SU-DHL-6 (cell line): ENCODE measurements at regions not wholly inside any gene's neighbourhood (a gene's known extent, or its start where the extent isn't known, plus 50 kb on each side); places are given as distances from the start of the nearest gene placed in this dataset.

Source experiments
- H2AFZ ChIP-seq: fragments of 200-600 bp; sonication (generic); 2 replicates; pipeline ENCODE4 v1.6.1; 2014; ENCODE audit warnings: low read depth, mild to moderate bottlenecking, moderate library complexity, mixed read lengths, antibody characterized with exemption, low read length; ENCODE audit not compliant: severe bottlenecking
- H3F3A ChIP-seq: fragments of 200-600 bp; shearing (Covaris generic); 2 replicates; pipeline ENCODE4 v1.6.0; 2016; ENCODE audit warnings: antibody characterized with exemption, mild to moderate bottlenecking; ENCODE audit not compliant: insufficient read depth
- H3K27ac ChIP-seq: fragments of 200-600 bp; sonication (generic); 2 replicates; pipeline ENCODE4 v1.5.1; 2016; ENCODE audit warnings: low read depth, mild to moderate bottlenecking, low read length, moderate library complexity, mixed read lengths
- H3K27me3 ChIP-seq: fragments of 200-600 bp; sonication (generic), shearing (Covaris generic); 2 replicates; pipeline ENCODE4 v1.6.0; 2014; ENCODE audit warnings: mild to moderate bottlenecking, low read length
- H3K36me3 ChIP-seq: fragments of 200-600 bp; sonication (generic); 2 replicates; pipeline ENCODE4 v1.6.1; 2014; ENCODE audit warnings: mild to moderate bottlenecking, low read length, mixed read lengths
- H3K4me2 ChIP-seq: fragments of 300-600, 200-600 bp; shearing (Covaris generic), sonication (generic); 2 replicates; pipeline ENCODE4 v1.6.0; 2014; ENCODE audit warnings: low read length, low read depth, mild to moderate bottlenecking; ENCODE audit not compliant: poor library complexity, severe bottlenecking
- H3K4me3 ChIP-seq: fragments of 200-600 bp; sonication (generic); 2 replicates; pipeline ENCODE4 v1.5.1; 2014; ENCODE audit warnings: antibody characterized with exemption, low read length, mild to moderate bottlenecking, mixed read lengths; ENCODE audit not compliant: insufficient read depth, poor library complexity, severe bottlenecking
- H3K79me2 ChIP-seq: fragments of 200-600 bp; sonication (generic); 2 replicates; pipeline ENCODE4 v1.6.1; 2014; ENCODE audit warnings: mild to moderate bottlenecking, low read length, moderate library complexity; ENCODE audit not compliant: insufficient read depth
- H3K9ac ChIP-seq: fragments of 200-600 bp; sonication (generic); 2 replicates; pipeline ENCODE4 v1.7.0; 2014; ENCODE audit warnings: mild to moderate bottlenecking, low read length
- H3K9me2 ChIP-seq: fragments of 200-600 bp; sonication (generic); replicated peaks from 2 replicates; pipeline ENCODE4 v1.6.1; 2014; ENCODE audit warnings: low read length; ENCODE audit not compliant: insufficient read depth
- H3K9me3 ChIP-seq: fragments of 200-600 bp; sonication (generic); 2 replicates; pipeline ENCODE4 v1.6.1; 2014; ENCODE audit warnings: low read length, mixed read lengths; ENCODE audit not compliant: insufficient read depth
- H4K20me1 ChIP-seq: fragments of 200-600 bp; sonication (generic); 2 replicates; pipeline ENCODE4 v1.6.1; 2014; ENCODE audit warnings: low read depth, mild to moderate bottlenecking, antibody characterized with exemption, low read length, moderate library complexity, mixed read lengths
- CTCF ChIP-seq: fragments of 200-600 bp; sonication (generic); IDR thresholded peaks from one replicate; pipeline ENCODE4 v1.5.1; 2017; ENCODE audit warnings: antibody characterized with exemption, mild to moderate bottlenecking, low read length, moderate library complexity; ENCODE audit not compliant: insufficient read depth, poor library complexity, severe bottlenecking
- EZH2phosphoT487 ChIP-seq: fragments of 200-600 bp; sonication (generic), shearing (Covaris generic); conservative IDR thresholded peaks from 2 replicates; pipeline ENCODE4 v1.6.1; 2018; ENCODE audit warnings: mild to moderate bottlenecking, antibody characterized with exemption, low read length, moderate library complexity, mixed read lengths

GRCh38 chr11:95698676-95699557 is 90.7 kb downstream of the FAM76B start:
- Histone ChIP-seq H3K9me3 (no peaks in the 10 kb centered on the region), H3K9me2 (no peaks in the 10 kb centered on the region), H3K79me2 (no peaks in the 10 kb centered on the region), H3F3A (no peaks in the 10 kb centered on the region), H3K4me3 (no peak overlapping the region), H3K27me3 (no peaks in the 10 kb centered on the region), H3K36me3 (no peaks in the 10 kb centered on the region), H3K4me2 (no peak overlapping the region), H4K20me1 (no peaks in the 10 kb centered on the region), H3K27ac (no peak overlapping the region), H3K9ac (no peak overlapping the region), H2AFZ (no peak overlapping the region)
- TF ChIP-seq EZH2phosphoT487, result no peak
- TF ChIP-seq CTCF, result no peak

- Histone ChIP-seq H3K9me2 (no peaks in the 10 kb centered on the region), H3K79me2 (no peaks in the 10 kb centered on the region), H4K20me1 (no peaks in the 10 kb centered on the region), H3K27ac (no peak overlapping the region), H2AFZ (no peak overlapping the region), H3K36me3 (no peaks in the 10 kb centered on the region), H3K4me3 (no peak overlapping the region), H3K9me3 (no peaks in the 10 kb centered on the region), H3F3A (no peaks in the 10 kb centered on the region), H3K9ac (no peak overlapping the region), H3K4me2 (no peak overlapping the region), H3K27me3 (no peaks in the 10 kb centered on the region)
- TF ChIP-seq EZH2phosphoT487 (no peak), CTCF (no peak)
These were observed 91.8 kb downstream of the FAM76B start for GRCh38 chr11:95697614-95698408.

GRCh38 chr11:95695181-95695580 is 94.4 kb downstream of the FAM76B start:
- no peak overlapping the region for H2AFZ ChIP-seq

More at GRCh38 chr11:95695181-95695580, 94.4 kb downstream of the FAM76B start:
- no peak overlapping the region for H3K4me2 ChIP-seq
- H3K4me3 ChIP-seq, result no peak overlapping the region
- no peaks in the 10 kb centered on the region for H3K79me2 ChIP-seq
- H3K36me3 ChIP-seq, result no peaks in the 10 kb centered on the region
- H3K9me2 ChIP-seq, result no peaks in the 10 kb centered on the region
- H3F3A ChIP-seq, result no peaks in the 10 kb centered on the region
- no peaks in the 10 kb centered on the region for H3K27me3 ChIP-seq
- H4K20me1 ChIP-seq, result no peaks in the 10 kb centered on the region
- TF ChIP-seq EZH2phosphoT487, result no peak
- TF ChIP-seq CTCF, result no peak
- H3K27ac ChIP-seq, result no peak overlapping the region
- no peak overlapping the region for H3K9ac ChIP-seq
- H3K9me3 ChIP-seq, result no peaks in the 10 kb centered on the region
